Myocyte (in vitro differentiated cells): ENCODE measurements at regions not wholly inside any gene's neighbourhood (a gene's known extent, or its start where the extent isn't known, plus 50 kb on each side); places are given as distances from the start of the nearest gene placed in this dataset.
"Not testable (repeated sequence)": the region's sequence is repeated elsewhere in the genome, so short reads cannot be mapped to it uniquely, and the experiment has no call there.

Source experiments
- DNase-seq: peaks from one replicate; pipeline ENCODE4 v3.0.0-alpha.2; 2012; ENCODE audit warnings: low read depth

- DNase-seq = no peak
Observed at GRCh38 chr10:30197186-30197585, 137.8 kb upstream of the JCAD start.

- DNase-seq = not testable (repeated sequence)
Observed at GRCh38 chr10:30196559-30196958, 137.2 kb upstream of the JCAD start.

GRCh38 chr10:30192846-30193608 lies 133.6 kb upstream of the JCAD start:
- no peak for DNase-seq

- DNase-seq = no peak
Observed at GRCh38 chr10:30190577-30191552, 131.5 kb upstream of the JCAD start.

- DNase-seq = no peak
Observed at GRCh38 chr10:30189238-30189580, 129.8 kb upstream of the JCAD start.

- DNase-seq = no peak
Observed at GRCh38 chr10:30188556-30189237, 129.3 kb upstream of the JCAD start.

GRCh38 chr10:30188101-30188500 lies 128.7 kb upstream of the JCAD start:
- peak; percentile 54 for DNase-seq

- DNase-seq = no peak
Observed at GRCh38 chr10:30187010-30187409, 127.6 kb upstream of the JCAD start.

GRCh38 chr10:30186371-30186875 lies 127.0 kb upstream of the JCAD start:
- no peak for DNase-seq

GRCh38 chr10:30185916-30186315 lies 126.5 kb upstream of the JCAD start:
- peak; percentile 62 for DNase-seq

- no peak for DNase-seq
Observed at GRCh38 chr10:30185341-30185740, 126.0 kb upstream of the JCAD start.

GRCh38 chr10:30184397-30185033 lies 125.1 kb upstream of the JCAD start:
- no peak for DNase-seq

- DNase-seq = no peak
Observed at GRCh38 chr10:30183055-30183402, 123.6 kb upstream of the JCAD start.

GRCh38 chr10:30182191-30183054 lies 123.0 kb upstream of the JCAD start:
- DNase-seq = peak; percentile 85

GRCh38 chr10:30178356-30178964 lies 119.1 kb upstream of the JCAD start:
- DNase-seq = no peak

GRCh38 chr10:30176776-30177533 lies 117.6 kb upstream of the JCAD start:
- DNase-seq = no peak

GRCh38 chr10:30176182-30176581 lies 116.8 kb upstream of the JCAD start:
- DNase-seq = no peak

- DNase-seq = no peak
Observed at GRCh38 chr10:30172673-30173072, 113.3 kb upstream of the JCAD start.

GRCh38 chr10:30172091-30172490 lies 112.7 kb upstream of the JCAD start:
- no peak for DNase-seq
